Lower leg skin (tissue), 3 donors: ENCODE measurements at regions not wholly inside any gene's neighbourhood (a gene's known extent, or its start where the extent isn't known, plus 50 kb on each side); places are given as distances from the start of the nearest gene placed in this dataset.

ENCODE experiments used
- CTCF ChIP-seq, 3 donors: fragments of 450-650 bp; IDR thresholded peaks; one replicate each; pipeline ENCODE4 v1.5.1; 2016; ENCODE audit warnings: antibody characterized with exemption in 3 of 3, mild to moderate bottlenecking in 3 of 3, moderate library complexity in 2 of 3
- POLR2A ChIP-seq, 2 donors: fragments of 450-650 bp; IDR thresholded peaks; one replicate each; pipeline ENCODE4 v1.6.1; 2016 to 2017; ENCODE audit warnings: antibody characterized with exemption in 2 of 2, mild to moderate bottlenecking in 1 of 2, moderate library complexity in 1 of 2

- TF ChIP-seq POLR2A (IDR thresholded peaks at IDR 0.05) (no peak), CTCF (IDR thresholded peaks at IDR 0.05) (no peak)
These were observed 1894.4 kb upstream of the LRRTM1 start for GRCh38 chr2:82198809-82199492.
